Testis (tissue), 2 donors: ENCODE measurements at regions not wholly inside any gene's neighbourhood (a gene's known extent, or its start where the extent isn't known, plus 50 kb on each side); places are given as distances from the start of the nearest gene placed in this dataset.

ENCODE experiments used
- DNase-seq: peaks from one replicate; pipeline ENCODE4 v3.0.0-alpha.2; 2019
- H3K27ac ChIP-seq, 2 donors: fragments of 200-600 bp; sonication (generic); one replicate each; pipeline ENCODE4 v1.5.1; 2019
- H3K27me3 ChIP-seq: fragments of 200-600 bp; sonication (generic); one replicate; pipeline ENCODE4 v1.5.1; 2019
- H3K36me3 ChIP-seq: fragments of 200-600 bp; sonication (generic); one replicate; pipeline ENCODE4 v1.5.1; 2017; ENCODE audit warnings: low read depth; ENCODE audit errors: missing control alignments
- H3K4me1 ChIP-seq: fragments of 200-600 bp; sonication (generic); one replicate; pipeline ENCODE4 v1.5.1; 2019
- H3K4me3 ChIP-seq, 2 donors: fragments of 200-600 bp; sonication (generic); one replicate each; pipeline ENCODE4 v1.5.1; 2017 to 2019
- H3K9me3 ChIP-seq: fragments of 200-600 bp; sonication (generic); one replicate; pipeline ENCODE4 v1.5.1; 2017
- CTCF ChIP-seq, 3 experiments: fragments of 450-650 bp in 2 of 3; fragments of 200-600 bp in 1 of 3; sonication (generic) in 1 of 3; IDR thresholded peaks; one replicate each; pipeline ENCODE4 v1.5.1; 2016 to 2019; ENCODE audit warnings: antibody characterized with exemption in 3 of 3, mild to moderate bottlenecking in 2 of 3, moderate library complexity in 1 of 3
- POLR2A ChIP-seq: fragments of 450-650 bp; IDR thresholded peaks from one replicate; pipeline ENCODE4 v1.6.1; 2017; ENCODE audit warnings: antibody characterized with exemption, mild to moderate bottlenecking, moderate library complexity
- WGBS, 2 donors: methylation state at CpG; one replicate each; pipeline ENCODE4 v1.1.5; 2018; 5-methylcytosine and 5-hydroxymethylcytosine counted together
- intact Hi-C: fragments of 100-400 bp; cut with DNase I; formaldehyde crosslinking; loops from one replicate; pipeline ENCODE4 v1.15.1; 2023; ENCODE audit warnings: low total_unique reads

- no peaks in the 10 kb centered on the region for H3K9me3 ChIP-seq
- intact Hi-C loops: no loop called here
These were observed 953.7 kb downstream of the TFAP2A start for GRCh38 chr6:9461188-9461587.

DNA sequence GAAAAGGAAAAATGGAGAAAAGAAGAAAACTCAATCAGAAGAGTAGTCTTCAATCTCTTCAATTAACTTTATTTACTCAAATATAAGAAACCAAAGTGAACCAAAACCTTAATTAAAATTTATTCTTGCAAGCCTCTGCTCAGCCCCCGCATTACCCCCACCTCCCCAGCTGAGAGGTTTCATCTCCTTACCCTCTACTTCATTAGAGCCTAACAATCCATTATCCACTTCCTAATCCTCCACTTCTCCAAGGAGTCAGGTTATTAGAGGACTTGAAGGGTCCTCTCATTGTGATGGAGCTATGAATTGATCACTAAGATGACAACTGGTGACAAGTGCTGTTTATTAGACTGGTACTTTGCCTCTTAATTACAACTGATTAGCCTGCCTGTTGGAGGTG lies 956.5 kb downstream of the TFAP2A start:
- no peaks in the 10 kb centered on the region for H3K36me3 ChIP-seq
- H3K27me3 ChIP-seq: no peaks in the 10 kb centered on the region
- no peak for TF ChIP-seq POLR2A
- no peak for TF ChIP-seq CTCF (IDR thresholded peaks at IDR 0.05)
- DNase-seq: no peak
- 86 to 92% methylated on average over 1 of the region's 1 CpG for WGBS, 2 donors
- intact Hi-C loops: no loop called here
- no peak overlapping the region for H3K27ac ChIP-seq
- H3K4me3 ChIP-seq: no peak overlapping the region
- no peaks in the 10 kb centered on the region for H3K4me1 ChIP-seq
- H3K9me3 ChIP-seq: no peaks in the 10 kb centered on the region

More at GRCh38 chr6:9461188-9461587, 953.7 kb downstream of the TFAP2A start:
- Histone ChIP-seq H3K27me3 (no peaks in the 10 kb centered on the region), H3K4me3 (no peak overlapping the region), H3K36me3 (no peaks in the 10 kb centered on the region), H3K27ac (no peak overlapping the region), H3K4me1 (no peaks in the 10 kb centered on the region)
- 81 to 90% methylated on average over 3 of the region's 3 CpGs for WGBS, 2 donors
- TF ChIP-seq CTCF (IDR thresholded peaks at IDR 0.05) (no peak), POLR2A (no peak)
- DNase-seq: no peak

- Histone ChIP-seq H3K36me3 (no peaks in the 10 kb centered on the region), H3K4me3 (no peak overlapping the region), H3K4me1 (no peaks in the 10 kb centered on the region), H3K27ac (no peak overlapping the region), H3K9me3 (no peaks in the 10 kb centered on the region), H3K27me3 (no peaks in the 10 kb centered on the region)
- no peak for DNase-seq
- WGBS, 2 donors: 31 to 35% methylated on average over 7 of the region's 7 CpGs
- TF ChIP-seq CTCF (IDR thresholded peaks at IDR 0.05) (no peak), POLR2A (no peak)
- intact Hi-C loops: no loop called here
These were observed 958.8 kb downstream of the TFAP2A start for GRCh38 chr6:9455864-9456658.

DNA sequence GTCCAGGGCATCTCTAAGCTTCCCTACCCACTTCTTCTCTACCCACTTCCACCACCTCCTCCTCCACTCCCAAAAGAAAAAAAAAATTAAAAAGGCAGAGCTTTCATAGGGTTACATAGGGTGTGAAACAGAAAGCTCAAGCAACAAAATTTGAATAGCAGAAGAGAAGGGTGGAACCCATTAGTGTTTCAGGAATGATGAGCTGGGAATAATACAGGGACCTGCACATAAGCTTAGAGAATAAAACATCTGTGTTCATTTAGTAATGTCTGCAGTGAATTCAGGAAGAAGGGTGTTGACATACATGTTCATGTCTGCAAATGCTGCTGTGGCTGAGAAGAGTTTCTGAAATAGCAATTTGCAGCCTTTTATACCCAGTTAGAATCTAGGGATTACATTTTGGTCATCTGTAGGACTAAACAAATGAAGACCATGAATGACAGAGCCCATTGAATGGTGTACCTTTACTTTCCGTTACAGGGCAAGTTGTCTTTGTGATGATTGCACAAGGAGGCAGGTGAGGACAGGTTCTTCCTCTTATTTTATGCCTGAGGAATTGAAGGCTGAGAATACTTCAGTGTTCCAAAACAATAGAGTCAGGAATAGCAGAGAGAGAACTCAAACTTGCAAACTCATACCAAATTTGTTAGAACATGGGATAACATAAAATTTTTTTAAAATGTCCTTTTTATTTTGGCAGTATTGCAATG lies 975.1 kb downstream of the TFAP2A start:
- H3K4me3 ChIP-seq: no peak overlapping the region
- H3K36me3 ChIP-seq: no peaks in the 10 kb centered on the region
- no peaks in the 10 kb centered on the region for H3K4me1 ChIP-seq
- TF ChIP-seq POLR2A (no peak), CTCF (IDR thresholded peaks at IDR 0.05) (no peak)
- no peak for DNase-seq
- intact Hi-C loops: no loop called here
- no peaks in the 10 kb centered on the region for H3K9me3 ChIP-seq
- WGBS, 2 donors: 82 to 94% methylated on average over 1 of the region's 1 CpG
- H3K27me3 ChIP-seq: no peaks in the 10 kb centered on the region
- no peak overlapping the region for H3K27ac ChIP-seq
